SK-N-DZ (cell line): ENCODE measurements at regions not wholly inside any gene's neighbourhood (a gene's known extent, or its start where the extent isn't known, plus 50 kb on each side); places are given as distances from the start of the nearest gene placed in this dataset.

Source experiments
- DNase-seq: peaks from one replicate; pipeline ENCODE4 v3.0.0-alpha.2; 2015; ENCODE audit warnings: low spot score

- no peak for DNase-seq
Measured at GRCh38 chr12:85639834-85640233, 196.4 kb downstream of the RASSF9 start.

DNA sequence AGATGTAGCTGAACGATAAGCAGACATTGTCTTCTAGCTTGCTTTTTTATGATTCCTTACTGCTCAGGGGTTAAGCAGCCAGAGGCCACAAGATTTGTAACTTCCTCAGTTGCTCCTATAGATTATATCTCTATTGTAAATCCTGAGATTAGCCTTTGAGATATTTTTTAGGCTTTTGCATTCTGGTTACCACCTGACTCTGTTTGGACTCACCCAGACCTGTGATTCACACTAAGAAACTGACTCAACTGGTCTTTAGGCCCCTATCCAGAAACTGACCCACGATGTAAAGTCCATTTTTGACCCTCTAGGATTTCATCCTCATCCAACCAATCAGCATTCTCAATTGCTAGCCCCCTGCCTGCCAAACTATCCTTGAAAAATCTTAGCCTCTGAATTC lies 194.4 kb downstream of the RASSF9 start:
- DNase-seq, result no peak

DNA sequence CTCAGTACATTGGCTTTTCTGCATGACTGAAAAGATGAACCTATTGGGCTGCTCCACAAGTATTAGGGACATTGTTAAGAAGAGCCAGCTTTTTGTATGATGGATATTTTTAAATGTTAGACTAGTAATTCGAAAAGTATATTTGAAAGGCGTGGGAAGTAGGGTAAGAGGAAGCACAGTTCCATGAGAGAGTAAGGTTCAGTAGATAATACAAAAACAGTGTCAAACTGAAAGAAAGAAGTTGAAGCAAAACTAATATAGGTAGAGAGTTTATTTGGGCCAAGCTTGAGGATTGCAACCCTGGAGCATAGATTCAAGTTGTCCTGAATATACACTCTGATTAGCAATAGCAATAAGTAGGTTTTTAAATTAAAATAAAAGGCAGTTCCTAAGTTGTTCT lies 193.9 kb downstream of the RASSF9 start:
- DNase-seq, result no peak

DNA sequence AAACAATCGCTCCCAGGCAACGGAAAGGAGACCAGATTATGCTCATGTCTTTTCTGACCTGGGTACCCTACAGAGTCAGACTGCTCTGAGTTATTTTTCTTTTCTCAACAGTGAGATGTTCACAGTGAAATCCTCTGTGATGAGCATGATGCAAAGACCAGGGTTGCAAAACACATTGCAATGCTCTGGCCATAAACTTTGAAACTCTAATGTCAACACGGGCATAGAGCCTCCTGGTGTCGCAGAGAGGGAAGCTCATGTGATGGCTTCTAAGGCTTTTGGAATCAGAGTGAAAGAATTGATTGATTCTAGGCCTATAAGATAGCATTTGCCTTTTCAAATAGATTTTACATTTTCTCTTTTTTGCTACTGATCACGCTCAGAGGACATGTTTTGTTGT lies 193.4 kb downstream of the RASSF9 start:
- DNase-seq, result no peak

- no peak for DNase-seq
Measured at GRCh38 chr12:85644508-85644907, 191.7 kb downstream of the RASSF9 start.

GRCh38 chr12:85653731-85654455 lies 182.3 kb downstream of the RASSF9 start:
- DNase-seq, result no peak

DNA sequence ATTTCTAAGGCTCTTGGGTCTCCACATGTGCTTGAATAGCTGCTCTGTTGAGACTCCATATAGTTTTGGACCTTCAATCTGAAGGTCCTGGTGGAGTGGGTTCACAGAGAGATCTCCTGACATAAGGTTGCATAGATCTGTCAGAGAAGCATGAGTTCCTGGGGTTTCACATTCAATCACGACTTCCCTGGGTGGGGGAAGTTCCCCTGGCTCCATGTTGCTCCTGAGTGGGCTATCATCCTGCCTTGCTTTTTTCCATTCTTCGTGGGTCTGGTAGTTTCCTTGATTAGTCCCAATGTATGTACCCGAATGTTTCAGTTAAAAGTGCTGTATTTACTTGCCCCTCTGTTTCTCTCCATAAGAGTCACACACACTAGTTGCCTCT lies 181.8 kb downstream of the RASSF9 start:
- no peak for DNase-seq

- no peak for DNase-seq
Measured at GRCh38 chr12:85656561-85656960, 179.6 kb downstream of the RASSF9 start.

GRCh38 chr12:85657251-85657650 lies 179.0 kb downstream of the RASSF9 start:
- no peak for DNase-seq

- DNase-seq, result no peak
Measured at GRCh38 chr12:85657836-85658630, 178.2 kb downstream of the RASSF9 start.

GRCh38 chr12:85659754-85660530 lies 176.3 kb downstream of the RASSF9 start:
- DNase-seq, result no peak

- no peak for DNase-seq
Measured at GRCh38 chr12:85661461-85662206, 174.6 kb downstream of the RASSF9 start.

DNA sequence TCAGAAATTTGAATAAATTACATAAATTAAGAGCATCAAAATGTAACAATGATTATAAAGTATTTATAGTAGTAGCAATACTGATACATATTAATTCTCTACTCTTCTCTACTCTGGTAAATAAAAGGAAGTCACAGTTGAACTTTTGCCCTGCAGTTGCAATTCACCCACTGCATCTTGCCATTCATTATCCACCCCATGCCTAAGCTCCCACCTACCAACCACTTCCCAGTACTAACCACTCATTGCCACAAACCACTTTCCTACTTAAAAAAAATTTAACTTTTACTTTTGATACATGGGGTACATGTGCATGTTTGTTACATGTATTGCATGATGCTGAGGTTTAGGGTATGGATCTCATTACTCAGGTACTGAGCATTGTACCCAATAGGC lies 174.0 kb downstream of the RASSF9 start:
- DNase-seq, result no peak

- no peak for DNase-seq
Measured at GRCh38 chr12:85663631-85664030, 172.6 kb downstream of the RASSF9 start.

GRCh38 chr12:85664429-85664828 lies 171.8 kb downstream of the RASSF9 start:
- no peak for DNase-seq

- DNase-seq, result no peak
Measured at GRCh38 chr12:85669911-85670310, 166.3 kb downstream of the RASSF9 start.

- DNase-seq, result no peak
Measured at GRCh38 chr12:85672436-85672835, 163.8 kb downstream of the RASSF9 start.

DNA sequence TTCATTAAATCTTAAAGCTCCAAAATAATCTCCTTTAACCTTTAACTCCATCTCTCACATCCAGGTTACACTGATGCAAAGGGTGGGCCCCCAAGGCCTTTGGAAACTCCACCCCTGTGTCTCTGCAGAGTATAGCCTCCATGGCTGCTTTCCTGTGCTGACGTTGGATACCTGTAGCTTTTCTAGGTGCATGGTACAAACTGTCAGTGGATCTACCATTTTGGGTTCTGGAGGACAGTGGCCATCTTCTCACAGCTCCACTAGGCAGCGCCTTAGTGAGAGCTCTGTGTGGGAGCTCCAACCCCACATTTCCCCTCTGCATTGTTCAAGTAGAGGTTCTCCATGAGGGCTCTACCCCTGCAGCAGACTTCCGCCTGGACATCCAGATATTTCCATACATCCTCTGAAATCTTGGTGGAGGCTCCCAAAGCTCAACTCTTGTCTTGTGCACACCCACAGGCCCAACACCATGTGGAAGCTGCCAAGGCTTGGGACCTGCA lies 162.2 kb downstream of the RASSF9 start:
- no peak for DNase-seq

DNA sequence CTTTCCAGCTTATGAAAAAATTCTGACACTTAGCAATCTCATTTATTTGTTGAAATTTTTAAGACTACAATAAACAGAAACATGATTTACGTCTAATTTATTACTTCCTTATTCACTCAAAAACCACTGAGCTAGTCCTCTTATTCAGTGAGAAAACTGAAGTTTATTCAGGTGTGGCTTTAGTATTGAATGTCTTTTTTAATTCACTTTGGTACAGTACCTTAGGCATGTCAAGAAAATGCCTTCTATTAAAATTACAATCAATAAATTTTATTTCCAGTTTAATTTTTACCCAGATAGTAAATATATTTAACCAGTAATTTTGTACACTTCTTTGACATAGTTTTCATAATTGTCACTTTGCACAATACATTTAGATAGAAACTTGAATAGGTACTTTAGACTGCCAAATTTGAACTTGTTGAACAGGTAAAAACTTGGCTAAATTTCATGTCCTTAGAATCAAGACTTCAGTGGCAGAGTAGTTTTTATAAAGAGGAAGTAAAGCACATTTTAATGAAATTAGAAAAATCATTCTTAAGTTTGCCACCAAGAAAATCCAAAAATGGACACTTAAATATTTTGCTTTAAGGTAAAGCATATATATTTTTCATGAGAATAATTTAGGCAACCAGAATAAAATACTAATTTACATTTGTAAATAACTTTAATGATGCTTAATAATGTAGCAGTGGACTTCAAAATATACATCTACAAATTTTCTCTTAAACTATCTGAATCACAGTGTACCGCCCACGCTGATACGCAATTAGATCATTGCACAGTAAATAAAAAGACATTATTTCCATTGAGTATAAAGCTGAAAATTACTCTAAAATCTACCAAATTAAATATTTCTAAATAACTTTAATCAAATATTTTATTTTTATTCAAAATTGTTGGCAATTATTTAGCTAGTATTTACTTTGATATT lies 159.1 kb downstream of the RASSF9 start:
- no peak for DNase-seq

GRCh38 chr12:85679296-85679695 lies 156.9 kb downstream of the RASSF9 start:
- no peak for DNase-seq
